ENCODE measurements at regions not wholly inside any gene's neighbourhood (a gene's known extent, or its start where the extent isn't known, plus 50 kb on each side); places are given as distances from the start of the nearest gene placed in this dataset.
"Not testable (repeated sequence)": the region's sequence is repeated elsewhere in the genome, so short reads cannot be mapped to it uniquely, and the experiment has no call there.

DNA sequence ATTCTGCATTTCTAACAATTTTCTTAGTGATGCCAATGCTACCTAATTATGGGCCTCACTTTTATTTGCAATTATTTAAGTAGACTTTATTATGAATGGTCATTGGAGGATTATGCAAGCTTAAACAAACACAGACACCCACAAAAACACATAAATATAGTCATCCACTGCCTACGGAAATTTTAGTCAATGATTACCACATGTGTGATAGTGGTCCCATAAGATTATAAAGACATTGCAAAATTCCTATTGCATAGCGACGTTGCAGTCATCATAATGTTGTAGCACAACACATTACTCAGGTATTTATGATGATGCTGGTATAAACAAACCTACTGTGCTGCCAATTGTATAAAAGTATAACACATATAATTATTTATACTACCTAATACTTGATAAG, 247.8 kb upstream of the ALCAM start:
- no peak for DNase-seq
- no peak for ATAC-seq

DNA sequence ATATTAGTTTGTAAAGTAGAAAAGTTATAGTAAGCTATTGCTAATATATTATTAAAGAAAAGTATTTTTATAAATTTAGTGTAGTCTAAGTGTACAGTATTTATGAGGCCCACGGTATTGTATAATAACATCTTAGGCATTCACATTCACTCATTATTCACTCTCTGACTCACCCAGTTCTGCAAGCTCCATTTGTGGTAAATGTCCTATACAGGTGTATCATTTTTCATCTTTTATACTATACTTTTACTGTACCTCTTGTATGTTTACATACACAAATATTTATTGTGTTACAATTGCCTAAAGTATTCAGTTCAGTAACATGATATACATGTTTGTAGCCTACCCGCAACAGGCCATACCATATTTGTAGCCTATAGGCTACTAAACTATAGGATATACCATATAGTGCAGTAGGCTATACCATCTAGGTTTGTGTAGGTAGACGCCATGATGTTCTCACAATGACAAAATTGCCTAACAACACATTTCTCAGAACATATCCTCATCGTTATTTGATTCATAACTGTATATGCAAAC, 246.8 kb upstream of the ALCAM start:
- DNase-seq (no peak), ATAC-seq (no peak)

DNA sequence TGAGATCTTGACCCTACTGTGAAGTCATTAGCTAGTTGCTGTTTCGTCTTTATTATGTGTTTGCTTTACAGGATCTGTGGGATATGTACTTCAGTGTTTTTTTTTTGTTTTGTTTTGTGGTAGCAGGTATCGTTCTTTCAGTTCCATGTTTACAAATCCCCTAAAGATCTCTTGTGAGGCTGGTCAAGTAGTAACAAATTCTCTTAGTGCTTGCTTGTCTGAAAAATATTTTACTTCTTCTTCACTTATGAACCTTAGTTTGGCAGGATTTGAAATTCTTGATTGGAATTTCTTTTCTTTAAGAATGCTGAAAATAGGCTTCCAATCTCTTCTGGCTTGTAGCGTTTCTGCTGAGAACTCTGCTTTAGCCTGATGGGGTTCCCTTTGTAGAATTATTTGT, 235.8 kb upstream of the ALCAM start:
- ATAC-seq (no peak), DNase-seq (no peak)

DNA sequence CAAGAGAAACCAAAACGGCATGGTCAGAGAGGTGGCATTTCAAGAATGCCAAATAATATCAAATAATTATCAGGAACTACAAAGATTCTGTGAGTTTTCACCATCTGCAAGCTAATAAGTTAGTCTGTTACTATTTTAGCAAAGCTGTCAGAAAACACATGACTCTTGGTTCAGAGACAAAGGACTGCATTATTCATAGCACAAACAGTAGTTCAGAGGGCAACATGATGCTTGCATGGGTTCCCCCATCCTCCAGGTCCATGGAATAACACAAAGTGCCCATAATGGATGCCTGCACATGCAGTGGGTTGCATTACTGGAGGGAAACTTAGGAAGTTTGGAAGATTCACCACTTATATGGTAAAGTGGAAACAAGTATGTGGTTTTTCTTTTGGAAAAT, 228.8 kb upstream of the ALCAM start:
- ATAC-seq (no peak), DNase-seq (no peak)

DNA sequence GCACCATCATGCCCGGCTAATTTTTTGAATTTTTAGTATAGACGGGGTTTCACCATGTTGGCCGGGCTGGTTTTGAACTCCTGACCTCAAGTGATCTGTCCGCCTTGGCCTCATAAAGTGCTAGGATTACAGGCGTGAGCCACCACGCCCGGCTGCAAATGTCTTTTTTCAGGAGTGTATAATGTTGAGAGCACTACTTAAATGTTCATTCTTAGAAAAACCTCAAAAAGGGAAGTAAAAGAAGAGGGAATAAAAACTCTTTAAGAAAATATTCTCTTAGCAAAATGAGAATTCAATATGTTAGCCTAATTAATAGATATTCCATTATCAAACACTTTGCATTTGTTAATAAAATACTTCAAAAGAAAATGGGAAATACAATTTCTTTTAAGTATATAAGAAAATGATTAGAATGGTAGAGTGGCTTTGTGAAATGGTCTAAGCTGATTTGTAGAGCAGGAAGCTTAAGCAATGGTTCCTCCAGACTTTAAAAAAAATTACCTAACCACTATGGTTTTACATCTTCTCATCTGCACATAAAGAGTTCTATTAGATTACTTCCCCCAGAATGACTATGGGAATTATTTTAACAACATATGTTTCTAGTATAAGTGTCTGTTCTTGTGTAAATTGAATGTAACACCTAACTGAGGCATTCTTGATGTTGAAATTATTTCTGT, 226.7 kb upstream of the ALCAM start:
- no peak for ATAC-seq
- DNase-seq = no peak

DNA sequence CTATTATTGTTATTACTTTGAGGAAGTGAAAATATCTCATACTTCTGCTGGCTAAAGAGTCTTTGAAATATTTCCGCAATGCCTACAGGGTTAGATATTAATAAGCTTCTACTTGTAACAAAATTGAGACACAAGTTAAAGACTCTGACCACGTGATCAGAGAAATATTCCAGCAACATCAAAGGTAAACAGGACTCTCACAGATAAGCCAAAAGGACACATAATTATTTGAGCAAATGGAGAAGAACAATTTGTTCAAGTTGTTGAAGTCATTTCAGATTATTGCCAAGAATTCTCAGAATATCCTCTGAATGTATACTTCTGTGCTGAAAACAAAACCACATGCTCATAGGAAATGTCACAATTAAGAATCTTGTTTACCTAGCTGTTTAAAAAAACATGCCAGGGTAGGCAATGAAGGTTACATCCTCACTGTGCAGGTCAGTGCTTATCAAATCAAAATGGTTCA, 225.8 kb upstream of the ALCAM start:
- no peak for ATAC-seq
- no peak for DNase-seq

DNA sequence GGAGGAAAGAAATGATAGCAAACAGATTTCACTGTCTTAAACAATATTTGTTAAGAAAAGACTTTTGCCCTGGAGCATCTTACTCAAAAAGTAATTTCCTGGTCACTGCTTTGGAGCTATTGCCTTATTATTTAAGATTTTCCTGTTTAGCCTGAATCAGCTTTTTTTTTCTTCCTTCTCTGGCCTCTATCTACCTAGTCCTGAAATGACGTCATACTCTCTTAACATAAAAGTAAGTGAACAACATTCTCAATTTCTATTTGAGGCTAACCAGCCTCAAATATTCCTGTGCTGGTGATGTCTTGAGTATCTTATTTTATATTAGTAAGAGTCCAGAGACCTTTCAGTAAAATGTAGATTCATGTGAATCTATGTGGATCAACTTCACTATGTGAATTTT, 221.9 kb upstream of the ALCAM start:
- ATAC-seq (no peak), DNase-seq (no peak)

DNA sequence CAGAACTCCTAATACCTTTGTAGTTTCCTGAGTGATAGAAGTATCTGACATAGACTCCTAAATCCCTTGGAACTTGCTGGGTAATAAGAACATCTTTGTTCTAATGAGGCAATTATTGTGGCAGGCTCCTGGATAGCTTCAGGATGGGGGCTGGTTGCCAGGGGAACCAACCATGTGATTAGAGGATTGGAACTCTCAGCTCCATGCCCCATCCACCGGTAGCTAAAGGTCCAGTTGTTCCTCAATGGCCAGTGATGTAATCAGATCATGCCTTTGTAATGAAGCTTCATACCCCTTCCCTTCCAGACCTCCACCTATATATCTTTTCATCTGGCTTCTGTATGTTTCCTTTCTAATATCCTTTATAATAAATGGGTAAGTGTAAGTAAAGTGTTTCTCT, 221.2 kb upstream of the ALCAM start:
- no peak for ATAC-seq

GRCh38 chr3:105149197-105149596, 217.5 kb upstream of the ALCAM start:
- not testable (repeated sequence) for ATAC-seq, DNase-seq

More for the DNA sequence above, 221.2 kb upstream of the ALCAM start:
- no peak for DNase-seq

DNA sequence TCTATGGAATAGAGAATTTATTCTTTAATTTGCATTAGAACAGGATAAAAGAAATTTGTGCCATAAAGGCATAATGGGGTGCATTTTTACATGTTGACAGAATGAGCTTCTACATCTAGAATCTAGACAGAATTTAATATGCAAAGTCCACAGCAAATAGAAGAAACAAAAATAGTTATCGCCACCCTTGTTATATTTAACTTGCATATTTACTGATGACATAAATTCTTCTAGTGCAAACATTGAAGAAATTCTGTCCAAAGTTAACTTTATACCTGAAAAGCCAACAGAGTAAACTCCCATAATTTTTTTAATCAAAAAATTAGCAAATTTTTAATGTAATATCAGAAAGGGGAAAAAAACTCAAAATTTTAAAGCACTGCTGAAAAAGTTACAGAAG, 213.7 kb upstream of the ALCAM start:
- no peak for ATAC-seq

GRCh38 chr3:105154692-105155091, 212.0 kb upstream of the ALCAM start:
- ATAC-seq (no peak), DNase-seq (no peak)

More for the DNA sequence above, 213.7 kb upstream of the ALCAM start:
- no peak for DNase-seq

DNA sequence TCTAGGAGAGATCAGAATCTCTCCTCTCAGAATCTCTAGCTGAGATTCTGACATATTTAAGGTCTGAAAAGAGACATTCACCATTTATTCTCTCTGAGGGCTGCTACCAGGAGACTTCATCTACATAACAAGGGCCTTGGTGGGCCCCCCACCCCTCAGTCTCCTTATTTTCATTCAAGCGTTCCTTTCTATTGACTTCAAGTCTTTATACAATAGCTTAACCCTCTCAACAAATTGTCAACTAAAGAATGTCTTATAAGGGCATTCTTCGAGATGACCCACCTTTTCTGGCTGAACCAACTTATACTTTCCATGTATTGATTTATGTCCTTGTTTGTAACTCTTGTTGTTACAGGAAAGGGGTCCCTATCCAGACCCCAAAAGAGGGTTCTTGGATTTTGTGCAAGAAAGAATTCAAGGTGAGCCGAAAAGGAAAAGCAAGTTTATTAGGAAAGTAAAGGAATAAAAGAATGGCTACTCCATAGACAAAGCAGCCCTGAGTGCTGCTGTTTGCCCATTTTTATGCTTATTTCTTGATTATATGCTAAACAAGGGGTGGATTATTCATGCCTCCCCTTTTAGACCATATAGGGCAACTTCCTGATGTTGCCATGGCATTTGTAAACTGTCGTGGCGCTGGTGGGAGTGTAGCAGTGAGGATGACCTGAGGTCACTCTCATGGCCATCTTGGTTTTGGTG, 209.5 kb upstream of the ALCAM start:
- no peak for DNase-seq
- no peak for ATAC-seq

DNA sequence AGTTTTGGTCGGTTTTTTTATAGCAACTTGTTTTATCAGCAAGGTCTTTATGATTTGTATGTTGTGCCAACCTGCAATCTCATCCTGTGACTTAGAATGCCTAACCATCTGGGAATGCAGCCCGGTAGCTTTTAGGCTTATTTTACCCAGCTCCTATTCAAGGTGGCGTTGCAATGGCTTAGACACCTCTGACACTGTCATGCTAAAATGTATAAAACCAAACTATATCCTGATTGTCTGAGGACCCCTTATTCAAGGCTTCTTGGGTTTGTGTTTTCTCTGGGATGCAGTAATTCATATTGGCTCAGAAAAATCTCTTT, 209.0 kb upstream of the ALCAM start:
- ATAC-seq = no peak
- no peak for DNase-seq

GRCh38 chr3:105158286-105158685, 208.4 kb upstream of the ALCAM start:
- ATAC-seq (no peak), DNase-seq (no peak)

DNA sequence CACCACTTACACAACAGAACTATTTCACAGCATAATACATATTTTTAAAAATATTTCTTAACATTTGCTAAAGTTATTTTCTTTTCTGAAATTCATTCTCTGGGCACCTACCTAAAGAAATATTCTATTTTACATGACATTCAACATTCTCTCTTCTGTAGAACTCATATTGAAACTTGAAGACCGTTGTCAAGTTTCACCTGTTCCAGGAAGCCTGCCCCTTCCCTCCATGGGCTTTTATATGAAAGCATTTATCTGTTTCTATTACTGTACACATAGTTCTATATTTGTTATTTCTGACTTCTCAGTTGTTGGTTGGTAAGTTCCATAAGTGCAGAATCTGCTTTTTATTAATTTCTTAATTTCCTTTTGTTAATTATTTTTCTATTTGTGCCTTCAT, 204.3 kb upstream of the ALCAM start:
- ATAC-seq = no peak
- DNase-seq = no peak

- ATAC-seq (no peak), DNase-seq (no peak)
Measured at GRCh38 chr3:105166893-105167292, 199.8 kb upstream of the ALCAM start.

GRCh38 chr3:105170423-105170822, 196.3 kb upstream of the ALCAM start:
- ATAC-seq (no peak), DNase-seq (no peak)

GRCh38 chr3:105174017-105174615, 192.6 kb upstream of the ALCAM start:
- ATAC-seq = no peak

GRCh38 chr3:105177576-105177975, 189.1 kb upstream of the ALCAM start:
- ATAC-seq (no peak), DNase-seq (no peak)

More at GRCh38 chr3:105174017-105174615, 192.6 kb upstream of the ALCAM start:
- DNase-seq = no peak

GRCh38 chr3:105187344-105187743, 179.4 kb upstream of the ALCAM start:
- no peak for ATAC-seq
- no peak for DNase-seq

- ATAC-seq (no peak), DNase-seq (no peak)
Measured at GRCh38 chr3:105195260-105195659, 171.4 kb upstream of the ALCAM start.

DNA sequence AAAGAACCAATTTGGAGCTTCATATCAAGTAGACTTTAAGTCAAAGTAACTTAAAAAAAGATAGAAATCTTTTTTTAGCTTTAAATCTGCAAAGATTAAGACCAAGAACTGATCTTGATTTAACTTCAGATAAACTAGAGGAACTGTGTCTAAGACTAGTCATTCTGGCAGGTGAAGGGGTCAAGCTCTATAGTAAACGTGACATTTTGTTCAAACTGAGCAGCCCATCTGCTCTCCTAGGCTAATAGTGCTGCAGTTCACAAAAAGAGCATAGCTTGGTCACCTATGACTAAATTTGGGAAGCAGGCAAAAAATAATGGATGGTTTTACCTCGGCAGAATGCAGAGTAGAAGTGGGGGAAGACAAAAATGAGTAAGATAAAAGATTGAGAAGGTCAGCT, 168.8 kb upstream of the ALCAM start:
- ATAC-seq (no peak), DNase-seq (no peak)

GRCh38 chr3:105199217-105199616, 167.5 kb upstream of the ALCAM start:
- ATAC-seq (no peak), DNase-seq (no peak)
